SK-N-SH (cell line): ENCODE measurements at regions not wholly inside any gene's neighbourhood (a gene's known extent, or its start where the extent isn't known, plus 50 kb on each side); places are given as distances from the start of the nearest gene placed in this dataset.

Experiments used
- CHD2 ChIP-seq: fragments of 150-350 bp; IDR thresholded peaks from 2 replicates; pipeline ENCODE4 v1.6.1; 2018; ENCODE audit warnings: low read length; ENCODE audit not compliant: partially characterized antibody
- CTCF ChIP-seq: fragments of 200-600 bp; sonication (generic); IDR thresholded peaks from 2 replicates; pipeline ENCODE4 v1.6.1; 2017; ENCODE audit warnings: antibody characterized with exemption, mild to moderate bottlenecking, moderate library complexity
- FOSL2 ChIP-seq: IDR thresholded peaks from 2 replicates; pipeline ENCODE4 v1.4.0; 2012; ENCODE audit warnings: low read depth, mild to moderate bottlenecking, moderate library complexity, borderline replicate concordance
- FOXJ3 ChIP-seq: sonication (generic); formaldehyde crosslinking; IDR thresholded peaks from 2 replicates; pipeline ENCODE4 v1.5.1; 2020; ENCODE audit warnings: mild to moderate bottlenecking, missing genetic modification reagents
- PBX3 ChIP-seq: IDR thresholded peaks from 2 replicates; pipeline ENCODE4; 2012
- YY1 ChIP-seq: IDR thresholded peaks from 2 replicates; pipeline ENCODE4 v1.4.0; 2012; ENCODE audit warnings: low read depth, mild to moderate bottlenecking
- ZBTB33 ChIP-seq: IDR thresholded peaks from 2 replicates; pipeline ENCODE4 v1.4.0; 2012; ENCODE audit warnings: low read depth, borderline replicate concordance
- TF ChIP-seq, protein P1 (sequence below): fragments of 150-350 bp; IDR thresholded peaks from 2 replicates; pipeline ENCODE4 v1.6.1; 2017; ENCODE audit warnings: antibody characterized with exemption, low read length, low read depth, borderline replicate concordance

DNA sequence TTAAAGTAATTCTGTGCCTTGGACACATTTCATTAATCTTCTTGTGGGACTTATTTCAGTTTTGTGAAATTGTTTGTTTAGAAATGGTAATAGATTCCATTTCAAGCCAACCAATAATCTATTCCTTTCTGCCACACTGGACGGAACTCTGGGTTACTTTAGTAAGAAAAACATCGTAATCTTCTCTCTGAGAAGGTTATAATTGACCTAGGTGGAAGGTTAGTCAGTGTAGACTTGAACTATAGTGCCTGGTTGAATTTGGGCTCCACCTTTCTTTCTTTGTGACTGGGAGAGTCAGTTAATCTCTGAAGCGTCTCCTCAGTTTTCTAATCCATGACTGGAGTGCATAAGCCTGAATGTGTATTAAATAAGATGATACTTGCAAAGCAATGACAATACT lies 89.7 kb upstream of the PRLR start:
- TF ChIP-seq CTCF (no peak), YY1 (no peak), FOSL2 (no peak), ZBTB33 (no peak), PBX3 (no peak), CHD2 (no peak), FOXJ3 (CRISPR knock-in tag) (no peak)
- TF ChIP-seq, protein P1, sequence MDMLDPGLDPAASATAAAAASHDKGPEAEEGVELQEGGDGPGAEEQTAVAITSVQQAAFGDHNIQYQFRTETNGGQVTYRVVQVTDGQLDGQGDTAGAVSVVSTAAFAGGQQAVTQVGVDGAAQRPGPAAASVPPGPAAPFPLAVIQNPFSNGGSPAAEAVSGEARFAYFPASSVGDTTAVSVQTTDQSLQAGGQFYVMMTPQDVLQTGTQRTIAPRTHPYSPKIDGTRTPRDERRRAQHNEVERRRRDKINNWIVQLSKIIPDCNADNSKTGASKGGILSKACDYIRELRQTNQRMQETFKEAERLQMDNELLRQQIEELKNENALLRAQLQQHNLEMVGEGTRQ: no peak
